ENCODE measurements at regions not wholly inside any gene's neighbourhood (a gene's known extent, or its start where the extent isn't known, plus 50 kb on each side); places are given as distances from the start of the nearest gene placed in this dataset.

DNA sequence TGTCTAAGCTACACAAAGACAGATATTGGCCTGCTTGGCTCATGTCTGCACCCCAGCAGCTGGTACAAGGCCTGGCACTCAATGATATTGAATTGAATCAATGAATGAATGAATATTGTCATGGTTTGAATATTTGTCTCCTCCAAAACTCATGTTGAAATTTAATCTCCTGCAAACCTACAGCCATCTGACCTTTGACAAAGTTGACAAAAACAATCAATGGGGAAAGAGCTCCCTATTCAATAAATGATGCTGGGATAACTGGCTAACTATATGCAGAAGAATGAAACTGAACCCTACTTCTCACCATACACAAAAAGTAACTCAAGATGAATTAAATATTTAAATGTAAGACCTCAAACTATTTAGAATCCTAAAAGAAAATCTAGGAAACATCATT lies 144.7 kb downstream of the CYP26A1 start:
- TF ChIP-seq CTCF (IDR thresholded peaks at IDR 0.05): no peak
- TF ChIP-seq POLR2AphosphoS5 (IDR thresholded peaks at IDR 0.05): no peak

All from upper lobe of left lung (tissue), 4 donors.